Tibial artery (tissue), 4 donors: ENCODE measurements at regions not wholly inside any gene's neighbourhood (a gene's known extent, or its start where the extent isn't known, plus 50 kb on each side); places are given as distances from the start of the nearest gene placed in this dataset.
"Not testable (repeated sequence)": the region's sequence is repeated elsewhere in the genome, so short reads cannot be mapped to it uniquely, and the experiment has no call there.

Source experiments
- DNase-seq, 2 donors: peaks; one replicate each; pipeline ENCODE4 v3.0.0-alpha.2; 2019
- H3K27ac ChIP-seq, 2 donors: fragments of 200-600 bp; sonication (generic) in 1 of 2; 1 replicate in 1 of 2; 2 replicates in 1 of 2; pipeline ENCODE4 v1.5.1; 2018 to 2019; ENCODE audit warnings: mild to moderate bottlenecking in 1 of 2
- H3K27me3 ChIP-seq, 2 donors: fragments of 200-600 bp; sonication (generic) in 1 of 2; one replicate each; pipeline versions ENCODE4 v1.5.1 to v1.6.0; 2016 to 2019
- H3K36me3 ChIP-seq, 3 donors: fragments of 200-600 bp; sonication (generic) in 2 of 3; one replicate each; pipeline ENCODE4 v1.5.1; 2016 to 2019; ENCODE audit warnings: mild to moderate bottlenecking in 2 of 3
- H3K4me1 ChIP-seq, 4 donors: fragments of 200-600 bp; sonication (generic) in 2 of 4; 1 replicate in 3 of 4; 2 replicates in 1 of 4; pipeline ENCODE4 v1.5.1; 2016 to 2019
- H3K4me3 ChIP-seq, 2 donors: fragments of 200-600 bp; sonication (generic) in 1 of 2; 1 replicate in 1 of 2; 2 replicates in 1 of 2; pipeline ENCODE4 v1.5.1; 2018 to 2019; ENCODE audit warnings: mild to moderate bottlenecking in 2 of 2
- H3K9me3 ChIP-seq, 3 donors: fragments of 200-600 bp; sonication (generic) in 1 of 3; one replicate each; pipeline ENCODE4 v1.5.1; 2016 to 2019
- CTCF ChIP-seq, 2 experiments: fragments of 200-600 bp in 1 of 2; fragments of 450-650 bp in 1 of 2; IDR thresholded peaks; one replicate each; pipeline ENCODE4 v1.5.1; 2017 to 2019; ENCODE audit warnings: antibody characterized with exemption in 2 of 2, mild to moderate bottlenecking in 1 of 2, moderate library complexity in 1 of 2
- intact Hi-C: fragments of 100-400 bp; cut with DNase I; formaldehyde crosslinking; loops from one replicate; pipeline ENCODE4 v1.15.0; 2023; ENCODE audit warnings: low total_unique reads

GRCh38 chr4:111417521-111417920 lies 727.7 kb upstream of the FAM241A start:
- TF ChIP-seq CTCF (IDR thresholded peaks at IDR 0.05) = no peak
- H3K9me3 ChIP-seq = no peaks in the 10 kb centered on the region
- H3K36me3 ChIP-seq = no peaks in the 10 kb centered on the region
- no peak for DNase-seq
- intact Hi-C loops = no loop called here
- H3K27me3 ChIP-seq = no peaks in the 10 kb centered on the region
- no peak overlapping the region for H3K27ac ChIP-seq
- no peaks in the 10 kb centered on the region for H3K4me1 ChIP-seq
- H3K4me3 ChIP-seq = no peak overlapping the region

DNA sequence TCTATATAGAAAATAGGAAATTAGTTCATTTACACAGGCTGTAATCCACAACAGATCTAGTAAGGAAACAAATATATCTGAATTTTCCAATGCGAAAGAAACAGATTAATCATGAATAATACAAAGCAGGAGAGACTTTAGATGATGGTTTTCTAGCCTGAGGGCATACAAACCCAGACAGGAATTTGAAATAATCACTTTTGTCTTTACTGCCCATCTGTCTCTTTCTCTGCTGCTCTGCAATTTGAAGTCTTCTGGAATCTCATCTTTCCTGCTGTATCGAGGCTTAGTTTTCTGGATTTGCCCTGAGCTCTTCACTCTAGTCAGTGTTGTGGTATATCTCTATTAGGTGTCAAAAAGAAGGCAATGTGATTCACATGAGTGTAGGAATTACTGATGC lies 711.8 kb upstream of the FAM241A start:
- Histone ChIP-seq H3K36me3 (no peaks in the 10 kb centered on the region), H3K4me3 (no peak overlapping the region), H3K27ac (no peak overlapping the region), H3K27me3 (no peaks in the 10 kb centered on the region), H3K4me1 (no peaks in the 10 kb centered on the region), H3K9me3 (peaks cover 0 to 4% (median 0%) of the 10 kb centered on the region in 3 donors)
- DNase-seq = no peak
- no peak for TF ChIP-seq CTCF (IDR thresholded peaks at IDR 0.05)
- intact Hi-C loops = no loop called here

- H3K9me3 ChIP-seq = peaks cover 0 to 4% (median 0%) of the 10 kb centered on the region in 3 donors
- intact Hi-C loops = no loop called here
- no peak overlapping the region for H3K27ac ChIP-seq
- TF ChIP-seq CTCF (IDR thresholded peaks at IDR 0.05) = no peak
- no peaks in the 10 kb centered on the region for H3K36me3 ChIP-seq
- no peak overlapping the region for H3K4me3 ChIP-seq
- H3K27me3 ChIP-seq = no peaks in the 10 kb centered on the region
- DNase-seq = no peak
- no peaks in the 10 kb centered on the region for H3K4me1 ChIP-seq
Observed at GRCh38 chr4:111434586-111434985, 710.7 kb upstream of the FAM241A start.

DNA sequence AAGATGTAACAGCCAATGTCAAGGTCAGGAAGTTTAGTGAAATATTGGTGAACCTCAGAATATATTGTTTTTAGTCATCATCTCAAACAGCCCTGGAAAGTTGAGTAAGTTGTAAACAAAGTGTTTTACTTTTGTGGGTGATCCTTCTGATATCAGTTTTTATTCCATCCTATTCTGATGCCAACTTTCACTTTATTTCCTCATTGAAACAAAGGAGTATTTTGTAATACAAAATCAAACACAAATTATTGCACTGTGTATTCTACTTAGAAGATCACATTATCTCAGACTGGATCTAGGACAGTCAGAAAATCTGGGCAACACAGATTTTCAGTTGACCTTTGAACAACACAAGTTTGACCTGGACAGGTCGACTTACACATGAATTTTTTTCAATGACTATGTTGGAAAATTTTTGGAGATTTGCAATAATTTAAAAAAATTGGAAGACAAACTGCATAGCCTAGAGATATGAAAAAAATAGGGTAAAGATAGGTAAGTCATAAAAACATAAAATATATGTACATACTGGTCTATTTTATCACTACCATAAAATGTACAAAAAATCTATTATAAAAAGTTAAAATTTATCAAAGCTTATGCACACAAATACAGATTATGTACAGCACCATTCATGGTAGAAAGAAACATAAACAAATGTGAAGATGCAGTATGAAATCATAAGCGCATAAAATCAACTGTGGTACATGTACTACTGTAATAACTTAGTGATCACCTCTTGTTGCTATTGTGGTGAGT lies 709.1 kb upstream of the FAM241A start:
- H3K4me1 ChIP-seq = no peaks in the 10 kb centered on the region
- no peaks in the 10 kb centered on the region for H3K27me3 ChIP-seq

GRCh38 chr4:111441687-111442086 lies 703.6 kb upstream of the FAM241A start:
- TF ChIP-seq CTCF (IDR thresholded peaks at IDR 0.05) = no peak
- no peaks in the 10 kb centered on the region for H3K9me3 ChIP-seq
- H3K27ac ChIP-seq = no peak overlapping the region
- intact Hi-C loops = no loop called here
- no peaks in the 10 kb centered on the region for H3K27me3 ChIP-seq
- no peak for DNase-seq
- H3K36me3 ChIP-seq = no peaks in the 10 kb centered on the region
- no peaks in the 10 kb centered on the region for H3K4me1 ChIP-seq
- no peak overlapping the region for H3K4me3 ChIP-seq

More for the DNA sequence above, 709.1 kb upstream of the FAM241A start:
- no peak for TF ChIP-seq CTCF (IDR thresholded peaks at IDR 0.05)
- Histone ChIP-seq H3K36me3 (no peaks in the 10 kb centered on the region), H3K4me3 (no peak overlapping the region), H3K27ac (no peak overlapping the region), H3K9me3 (no peaks in the 10 kb centered on the region)
- intact Hi-C loops = no loop called here
- DNase-seq = no peak

DNA sequence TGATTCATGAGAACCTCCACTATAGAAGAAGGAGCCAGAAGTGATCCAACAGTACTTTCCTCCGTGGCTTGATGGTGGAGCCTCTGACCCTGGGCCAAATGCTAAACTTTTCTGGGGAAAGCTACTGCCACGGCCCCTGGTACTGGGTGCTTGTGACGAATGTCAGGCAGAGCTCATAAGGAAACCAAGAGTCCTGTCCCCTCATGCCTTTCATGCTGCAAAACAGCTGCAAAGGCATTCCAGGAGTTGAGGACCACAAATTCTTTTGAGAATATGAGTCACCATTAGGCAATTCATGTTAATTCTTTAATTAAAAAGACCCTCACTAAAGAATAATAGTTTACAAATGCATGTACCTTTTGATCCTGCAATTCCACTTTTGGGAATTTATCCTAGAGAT lies 700.4 kb upstream of the FAM241A start:
- H3K4me3 ChIP-seq, H3K9me3 ChIP-seq, H3K27ac ChIP-seq, H3K36me3 ChIP-seq, H3K27me3 ChIP-seq, DNase-seq, intact Hi-C loops, H3K4me1 ChIP-seq: not testable (repeated sequence)
